HG02981 (cell line): ENCODE measurements at regions not wholly inside any gene's neighbourhood (a gene's known extent, or its start where the extent isn't known, plus 50 kb on each side); places are given as distances from the start of the nearest gene placed in this dataset.

Experiments
- ATAC-seq: cut with Tn5 transposase; IDR thresholded peaks from one replicate; pipeline ENCODE4 v1.9.1; 2021; ENCODE audit warnings: mild to moderate bottlenecking, moderate library complexity; ENCODE audit not compliant: unreplicated experiment

GRCh38 chr6:87815449-87815848, 113.4 kb upstream of the AKIRIN2 start:
- no peak for ATAC-seq

GRCh38 chr6:87808005-87808757, 106.1 kb upstream of the AKIRIN2 start:
- no peak for ATAC-seq

- peak; percentile 67 for ATAC-seq
Measured at GRCh38 chr6:87807475-87807874, 105.4 kb upstream of the AKIRIN2 start.

GRCh38 chr6:87806635-87807034, 104.6 kb upstream of the AKIRIN2 start:
- ATAC-seq, result no peak

- ATAC-seq, result no peak
Measured at GRCh38 chr6:87806099-87806498, 104.1 kb upstream of the AKIRIN2 start.

- no peak for ATAC-seq
Measured at GRCh38 chr6:87803791-87804190, 101.8 kb upstream of the AKIRIN2 start.

- no peak for ATAC-seq
Measured at GRCh38 chr6:87799651-87800050, 97.6 kb upstream of the AKIRIN2 start.

GRCh38 chr6:87798393-87799278, 96.6 kb upstream of the AKIRIN2 start:
- peak; percentile 40 for ATAC-seq

GRCh38 chr6:87794922-87795885, 93.2 kb upstream of the AKIRIN2 start:
- ATAC-seq, result no peak

GRCh38 chr6:87793315-87793714, 91.3 kb upstream of the AKIRIN2 start:
- ATAC-seq, result no peak

- ATAC-seq, result no peak
Measured at GRCh38 chr6:87791982-87792381, 89.9 kb upstream of the AKIRIN2 start.

- no peak for ATAC-seq
Measured at GRCh38 chr6:87791485-87791884, 89.5 kb upstream of the AKIRIN2 start.

GRCh38 chr6:87791029-87791428, 89.0 kb upstream of the AKIRIN2 start:
- ATAC-seq, result no peak

- no peak for ATAC-seq
Measured at GRCh38 chr6:87789900-87790290, 87.9 kb upstream of the AKIRIN2 start.

- ATAC-seq, result no peak
Measured at GRCh38 chr6:87789198-87789899, 87.3 kb upstream of the AKIRIN2 start.

GRCh38 chr6:87788141-87788540, 86.1 kb upstream of the AKIRIN2 start:
- no peak for ATAC-seq

- no peak for ATAC-seq
Measured at GRCh38 chr6:87785229-87785862, 83.3 kb upstream of the AKIRIN2 start.

GRCh38 chr6:87784690-87785089, 82.7 kb upstream of the AKIRIN2 start:
- no peak for ATAC-seq

GRCh38 chr6:87784051-87784450, 82.0 kb upstream of the AKIRIN2 start:
- no peak for ATAC-seq

- no peak for ATAC-seq
Measured at GRCh38 chr6:87779542-87779941, 77.5 kb upstream of the AKIRIN2 start.
